SK-N-SH treated with all-trans-retinoic acid at 6 μM for 48 hours (cell line): ENCODE measurements at regions not wholly inside any gene's neighbourhood (a gene's known extent, or its start where the extent isn't known, plus 50 kb on each side); places are given as distances from the start of the nearest gene placed in this dataset.

ENCODE experiments used
- ATAC-seq: fragments of 200-7000 bp; cut with Tn5 transposase; 3 replicates; pipeline ENCODE4 v1.9.1; 2020; ENCODE audit warnings: mild to moderate bottlenecking, moderate library complexity
- ARNTL ChIP-seq: fragments of 450-650 bp; formaldehyde crosslinking; IDR thresholded peaks from 2 replicates; pipeline ENCODE4 v1.5.0; 2020; ENCODE audit warnings: low read depth, mild to moderate bottlenecking, moderate library complexity, borderline replicate concordance
- BACH2 ChIP-seq: fragments of 250-450 bp; sonication (Bioruptor Pico); IDR thresholded peaks from 2 replicates; pipeline ENCODE4 v1.9.0; 2021; ENCODE audit warnings: mild to moderate bottlenecking, borderline replicate concordance
- CREB5 ChIP-seq: fragments of 250-450 bp; sonication (Bioruptor Pico); IDR thresholded peaks from 2 replicates; pipeline ENCODE4 v1.5.1; 2020; ENCODE audit warnings: low read depth, mild to moderate bottlenecking, moderate library complexity
- ESRRG ChIP-seq: fragments of 250-450 bp; sonication (Bioruptor Pico); IDR thresholded peaks from 2 replicates; pipeline ENCODE4 v1.6.1; 2021; ENCODE audit warnings: mild to moderate bottlenecking
- GLIS3 ChIP-seq: fragments of 250-450 bp; sonication (Bioruptor Pico); IDR thresholded peaks from 2 replicates; pipeline ENCODE4 v1.5.0; 2020; ENCODE audit warnings: mild to moderate bottlenecking, moderate library complexity
- ISL1 ChIP-seq: fragments of 250-450 bp; sonication (Bioruptor Pico); IDR thresholded peaks from 2 replicates; pipeline ENCODE4 v2.1.2; 2022; ENCODE audit warnings: mild to moderate bottlenecking, moderate library complexity
- OSR1 ChIP-seq: fragments of 250-450 bp; sonication (Bioruptor Pico); IDR thresholded peaks from 2 replicates; pipeline ENCODE4 v1.8.0; 2022; ENCODE audit warnings: moderate library complexity, mild to moderate bottlenecking, inconsistent platforms
- PPARA ChIP-seq: fragments of 250-450 bp; sonication (Bioruptor Pico); IDR thresholded peaks from 2 replicates; pipeline ENCODE4 v1.5.0; 2020; ENCODE audit warnings: mild to moderate bottlenecking, borderline replicate concordance
- SNAI2 ChIP-seq: fragments of 250-450 bp; sonication (Bioruptor Pico); IDR thresholded peaks from 2 replicates; pipeline ENCODE4 v1.5.0; 2020; ENCODE audit warnings: mild to moderate bottlenecking, moderate library complexity
- TCF4 ChIP-seq: fragments of 250-450 bp; sonication (Bioruptor Pico); IDR thresholded peaks from 2 replicates; pipeline ENCODE4 v1.8.0; 2021; ENCODE audit warnings: mild to moderate bottlenecking, moderate library complexity, borderline replicate concordance
- TOX ChIP-seq: fragments of 250-450 bp; sonication (Bioruptor Pico); IDR thresholded peaks from 2 replicates; pipeline ENCODE4 v1.8.0; 2021; ENCODE audit warnings: mild to moderate bottlenecking, moderate library complexity, borderline replicate concordance
- TSHZ2 ChIP-seq: fragments of 250-450 bp; sonication (Bioruptor Pico); IDR thresholded peaks from 2 replicates; pipeline ENCODE4 v1.5.0; 2020; ENCODE audit warnings: mild to moderate bottlenecking, moderate library complexity
- ZC3H10 ChIP-seq: fragments of 250-450 bp; sonication (Bioruptor Pico); IDR thresholded peaks from 2 replicates; pipeline ENCODE4 v1.5.1; 2021; ENCODE audit warnings: mild to moderate bottlenecking, moderate library complexity
- ZFP3 ChIP-seq: fragments of 250-450 bp; sonication (Bioruptor Pico); IDR thresholded peaks from 2 replicates; pipeline ENCODE4 v1.5.0; 2020; ENCODE audit warnings: mild to moderate bottlenecking, moderate library complexity
- ZFP30 ChIP-seq: fragments of 450-650 bp; formaldehyde crosslinking; IDR thresholded peaks from 2 replicates; pipeline ENCODE4 v1.5.0; 2022; ENCODE audit warnings: mild to moderate bottlenecking, moderate library complexity
- ZNF565 ChIP-seq: fragments of 450-650 bp; formaldehyde crosslinking; conservative IDR thresholded peaks from 2 replicates; pipeline ENCODE4 v1.5.0; 2020; ENCODE audit warnings: low read depth, mild to moderate bottlenecking, moderate library complexity
- ZNF70 ChIP-seq: fragments of 450-650 bp; formaldehyde crosslinking; IDR thresholded peaks from 2 replicates; pipeline ENCODE4 v1.5.0; 2020; ENCODE audit warnings: mild to moderate bottlenecking, moderate library complexity
- ZNF8 ChIP-seq: fragments of 450-650 bp; formaldehyde crosslinking; IDR thresholded peaks from 2 replicates; pipeline ENCODE4 v1.5.0; 2020; ENCODE audit warnings: mild to moderate bottlenecking, moderate library complexity
- TF ChIP-seq, protein P1 (sequence below): fragments of 250-450 bp; sonication (Bioruptor Pico); IDR thresholded peaks from 2 replicates; pipeline ENCODE4 v1.5.1; 2021; ENCODE audit warnings: mild to moderate bottlenecking, moderate library complexity

DNA sequence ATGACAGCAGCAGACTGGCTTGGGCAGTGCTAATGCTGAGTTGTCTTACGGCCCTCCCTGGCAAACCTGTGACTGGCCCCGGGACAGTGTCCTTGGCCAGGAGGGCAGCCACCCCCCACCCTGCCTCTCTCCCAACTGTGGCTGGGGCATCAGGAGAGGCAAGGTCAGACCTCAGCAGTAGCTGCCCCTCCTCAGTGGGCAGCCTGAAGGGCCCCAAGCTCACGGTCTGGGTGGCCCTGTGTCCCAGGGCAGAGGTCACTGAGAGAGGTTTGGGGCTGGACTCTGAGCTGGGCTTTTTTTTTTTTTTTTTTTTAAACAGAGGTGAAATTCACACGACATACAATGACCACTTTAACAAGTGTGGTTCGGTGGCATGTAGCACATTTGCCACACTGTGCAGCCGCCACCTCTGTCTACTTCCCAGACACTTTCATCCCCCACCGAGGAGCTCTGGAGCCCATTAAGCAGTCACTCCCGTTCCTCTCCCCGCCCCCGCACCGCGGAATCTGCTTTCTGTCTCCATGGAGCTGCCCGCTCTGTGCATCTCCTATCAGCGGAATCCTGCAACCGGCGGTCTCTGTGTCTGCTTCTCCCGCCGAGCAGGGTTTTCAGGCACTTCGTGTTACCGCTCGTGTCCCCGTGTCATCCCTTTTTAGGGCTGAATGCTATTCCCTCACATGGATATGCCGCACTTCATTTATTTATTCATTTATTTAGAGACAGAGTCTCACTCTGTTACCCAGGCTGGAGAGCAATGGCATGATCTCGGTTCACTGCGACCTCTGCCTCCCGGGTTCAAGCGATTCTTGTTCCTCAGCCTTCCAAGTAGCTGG lies 67.9 kb upstream of the GATA5 start:
- ATAC-seq, result no peak
- TF ChIP-seq ZNF565 (CRISPR knock-in tag), result no peak
- no peak for TF ChIP-seq TSHZ2
- TF ChIP-seq ZNF70 (CRISPR knock-in tag), result no peak
- TF ChIP-seq ARNTL (CRISPR knock-in tag), result no peak
- no peak for TF ChIP-seq BACH2
- TF ChIP-seq ZFP3 (CRISPR knock-in tag), result no peak
- TF ChIP-seq TOX (CRISPR knock-in tag), result no peak
- TF ChIP-seq TCF4 (CRISPR knock-in tag), result no peak
- TF ChIP-seq ZC3H10 (CRISPR knock-in tag), result no peak
- TF ChIP-seq ISL1 (CRISPR knock-in tag), result no peak

DNA sequence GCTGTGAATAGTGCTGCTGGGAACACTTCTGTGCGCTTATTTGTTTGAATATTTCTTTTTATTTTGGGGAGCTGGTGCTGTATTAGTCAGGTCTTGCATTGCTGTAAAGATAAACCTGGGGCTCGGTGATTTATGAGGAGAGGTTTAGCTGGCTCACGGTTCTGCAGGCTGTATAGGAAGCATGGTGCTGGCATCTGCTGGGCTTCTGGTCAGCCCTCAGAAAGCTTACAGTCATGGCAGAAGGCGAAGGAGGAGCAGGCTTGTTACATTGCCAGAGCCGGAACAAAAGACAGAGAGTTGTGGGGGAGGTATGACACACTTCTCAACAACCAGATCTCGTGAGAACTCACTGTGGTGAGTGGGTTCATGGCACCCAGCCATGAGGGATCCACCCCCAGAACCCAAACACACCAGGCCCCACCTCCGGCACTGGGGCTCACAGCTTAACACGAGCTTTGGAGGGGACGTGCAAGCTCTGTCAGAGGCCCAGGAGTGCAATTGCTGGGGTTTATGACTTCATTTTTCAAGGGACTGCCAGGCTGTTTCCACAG lies 68.8 kb upstream of the GATA5 start:
- no peak for ATAC-seq
- TF ChIP-seq ZFP3 (CRISPR knock-in tag) (no peak), CREB5 (CRISPR knock-in tag) (no peak), PPARA (CRISPR knock-in tag) (no peak)

DNA sequence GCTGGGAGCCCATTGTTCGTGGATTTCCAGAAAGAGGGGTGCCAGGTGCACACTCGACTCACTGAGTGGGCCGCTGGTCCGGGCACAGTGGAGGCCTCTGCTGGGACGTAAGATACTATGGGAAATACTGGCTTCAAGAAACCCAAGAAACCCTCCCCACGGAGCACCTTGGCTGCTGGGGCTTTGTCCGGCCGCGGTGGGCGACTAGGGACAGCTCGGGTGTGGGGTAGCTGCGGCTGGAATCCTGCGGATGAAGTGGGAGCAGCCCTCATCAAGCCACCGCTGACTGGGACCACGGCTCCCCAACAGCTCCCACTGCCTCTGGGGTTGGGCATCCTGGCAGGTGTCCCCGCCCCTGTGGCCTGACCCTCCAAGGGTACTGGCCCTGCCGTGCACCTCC lies 69.5 kb upstream of the GATA5 start:
- no peak for ATAC-seq
- TF ChIP-seq, protein P1, sequence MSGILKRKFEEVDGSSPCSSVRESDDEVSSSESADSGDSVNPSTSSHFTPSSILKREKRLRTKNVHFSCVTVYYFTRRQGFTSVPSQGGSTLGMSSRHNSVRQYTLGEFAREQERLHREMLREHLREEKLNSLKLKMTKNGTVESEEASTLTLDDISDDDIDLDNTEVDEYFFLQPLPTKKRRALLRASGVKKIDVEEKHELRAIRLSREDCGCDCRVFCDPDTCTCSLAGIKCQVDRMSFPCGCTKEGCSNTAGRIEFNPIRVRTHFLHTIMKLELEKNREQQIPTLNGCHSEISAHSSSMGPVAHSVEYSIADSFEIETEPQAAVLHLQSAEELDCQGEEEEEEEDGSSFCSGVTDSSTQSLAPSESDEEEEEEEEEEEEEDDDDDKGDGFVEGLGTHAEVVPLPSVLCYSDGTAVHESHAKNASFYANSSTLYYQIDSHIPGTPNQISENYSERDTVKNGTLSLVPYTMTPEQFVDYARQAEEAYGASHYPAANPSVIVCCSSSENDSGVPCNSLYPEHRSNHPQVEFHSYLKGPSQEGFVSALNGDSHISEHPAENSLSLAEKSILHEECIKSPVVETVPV (CRISPR knock-in tag), result no peak
- no peak for TF ChIP-seq TSHZ2
- TF ChIP-seq ZNF70 (CRISPR knock-in tag), result no peak
- TF ChIP-seq ESRRG (CRISPR knock-in tag), result no peak
- TF ChIP-seq PPARA (CRISPR knock-in tag), result no peak
- TF ChIP-seq ISL1 (CRISPR knock-in tag), result no peak

DNA sequence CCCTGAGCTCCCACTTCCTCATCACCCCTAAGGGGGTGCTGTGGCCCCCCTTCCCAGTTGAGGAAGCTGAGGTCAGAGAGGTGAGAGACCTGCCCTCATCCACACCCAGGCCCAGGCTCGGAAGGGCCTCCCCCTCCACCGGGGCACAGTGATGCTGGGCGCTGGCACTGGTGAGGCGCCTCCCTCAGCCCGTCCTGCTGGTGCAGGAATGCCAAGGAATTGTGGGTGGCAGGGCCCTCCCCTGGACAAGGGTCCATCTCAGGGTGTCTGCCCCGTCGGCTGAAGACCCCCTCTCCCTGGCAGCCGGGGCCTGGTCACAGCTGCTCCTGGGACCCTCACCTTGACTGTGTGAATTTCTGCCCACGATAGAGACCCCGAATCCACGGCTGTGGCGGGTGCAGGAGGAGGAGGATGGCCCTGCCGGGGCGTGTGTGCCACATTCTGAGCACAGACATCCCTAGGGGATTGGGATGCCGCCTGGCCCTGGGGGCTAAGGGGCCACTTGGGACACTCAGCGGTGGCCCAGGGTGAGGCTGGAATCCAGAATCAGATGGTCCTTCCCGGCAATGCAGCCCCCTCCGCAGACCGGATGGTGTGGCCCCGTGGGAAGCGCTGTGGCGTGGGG lies 70.2 kb upstream of the GATA5 start:
- ATAC-seq, result no peak
- TF ChIP-seq SNAI2 (CRISPR knock-in tag), result no peak
- no peak for TF ChIP-seq ARNTL (CRISPR knock-in tag)
- TF ChIP-seq ZC3H10 (CRISPR knock-in tag), result no peak
- no peak for TF ChIP-seq ZFP3 (CRISPR knock-in tag)
- no peak for TF ChIP-seq CREB5 (CRISPR knock-in tag)
- TF ChIP-seq BACH2, result no peak
- TF ChIP-seq ZNF8, result no peak
- TF ChIP-seq GLIS3 (CRISPR knock-in tag), result no peak
- TF ChIP-seq OSR1 (CRISPR knock-in tag), result no peak
- no peak for TF ChIP-seq ZFP30 (CRISPR knock-in tag)
